ENCODE measurements at regions not wholly inside any gene's neighbourhood (a gene's known extent, or its start where the extent isn't known, plus 50 kb on each side); places are given as distances from the start of the nearest gene placed in this dataset.

- no peak overlapping the region for H3K4me3 ChIP-seq (ENCODE audit: low read length)
- H3K27me3 ChIP-seq (ENCODE audit: control insufficient read depth, insufficient read depth, low read length) = no peaks in the 10 kb centered on the region
- H3K9me3 ChIP-seq (ENCODE audit: control insufficient read depth, insufficient read depth, low read length) = no peaks in the 10 kb centered on the region
- no CpG with 5 or more reads among the region's 8 CpGs for WGBS (ENCODE audit: insufficient coverage, insufficient read length)
- H3K36me3 ChIP-seq (ENCODE audit: control insufficient read depth, insufficient read depth, low read length) = no peaks in the 10 kb centered on the region
- no peak overlapping the region for H3K27ac ChIP-seq (ENCODE audit: low read length)
- no peaks in the 10 kb centered on the region for H3K4me1 ChIP-seq (ENCODE audit: control insufficient read depth, insufficient read depth, low read length)
- no peak for DNase-seq (ENCODE audit: low read depth, low spot score)
These were observed 146.3 kb downstream of the HLX start for GRCh38 chr1:221025501-221025900.

DNA sequence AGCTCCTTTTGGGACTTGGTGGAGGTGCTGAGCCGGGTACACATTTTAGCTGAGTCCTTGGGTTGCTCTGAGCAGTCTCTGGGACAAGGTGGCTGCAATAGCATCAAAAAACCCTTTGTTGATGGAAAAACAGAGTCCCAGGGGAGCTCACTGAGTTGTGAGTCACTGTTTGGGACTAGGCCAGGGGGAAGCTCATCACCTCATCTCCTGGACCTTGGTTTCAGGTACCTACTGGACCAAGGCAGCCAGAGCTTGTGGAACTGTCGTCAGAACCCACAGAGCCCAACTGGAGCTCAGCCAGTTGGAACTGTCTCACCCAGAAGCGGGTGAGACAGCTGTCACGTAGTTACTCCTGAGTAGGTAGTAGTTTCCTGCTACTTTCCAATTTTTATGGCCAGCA lies 146.7 kb downstream of the HLX start:
- H3K4me3 ChIP-seq (ENCODE audit: low read length) = no peak overlapping the region
- WGBS (ENCODE audit: insufficient coverage, insufficient read length) = no CpG with 5 or more reads among the region's 4 CpGs
- H3K27ac ChIP-seq (ENCODE audit: low read length) = no peak overlapping the region
- H3K9me3 ChIP-seq (ENCODE audit: control insufficient read depth, insufficient read depth, low read length) = no peaks in the 10 kb centered on the region
- no peaks in the 10 kb centered on the region for H3K27me3 ChIP-seq (ENCODE audit: control insufficient read depth, insufficient read depth, low read length)
- no peaks in the 10 kb centered on the region for H3K36me3 ChIP-seq (ENCODE audit: control insufficient read depth, insufficient read depth, low read length)
- H3K4me1 ChIP-seq (ENCODE audit: control insufficient read depth, insufficient read depth, low read length) = no peaks in the 10 kb centered on the region
- no peak for DNase-seq (ENCODE audit: low read depth, low spot score)

GRCh38 chr1:221029981-221030649 lies 150.9 kb downstream of the HLX start:
- no peak overlapping the region for H3K27ac ChIP-seq (ENCODE audit: low read length)
- no peaks in the 10 kb centered on the region for H3K4me1 ChIP-seq (ENCODE audit: control insufficient read depth, insufficient read depth, low read length)
- DNase-seq (ENCODE audit: low read depth, low spot score) = no peak
- WGBS (ENCODE audit: insufficient coverage, insufficient read length) = no CpG with 5 or more reads among the region's 5 CpGs
- no peaks in the 10 kb centered on the region for H3K36me3 ChIP-seq (ENCODE audit: control insufficient read depth, insufficient read depth, low read length)
- H3K4me3 ChIP-seq (ENCODE audit: low read length) = no peak overlapping the region
- no peaks in the 10 kb centered on the region for H3K27me3 ChIP-seq (ENCODE audit: control insufficient read depth, insufficient read depth, low read length)
- H3K9me3 ChIP-seq (ENCODE audit: control insufficient read depth, insufficient read depth, low read length) = no peaks in the 10 kb centered on the region

DNA sequence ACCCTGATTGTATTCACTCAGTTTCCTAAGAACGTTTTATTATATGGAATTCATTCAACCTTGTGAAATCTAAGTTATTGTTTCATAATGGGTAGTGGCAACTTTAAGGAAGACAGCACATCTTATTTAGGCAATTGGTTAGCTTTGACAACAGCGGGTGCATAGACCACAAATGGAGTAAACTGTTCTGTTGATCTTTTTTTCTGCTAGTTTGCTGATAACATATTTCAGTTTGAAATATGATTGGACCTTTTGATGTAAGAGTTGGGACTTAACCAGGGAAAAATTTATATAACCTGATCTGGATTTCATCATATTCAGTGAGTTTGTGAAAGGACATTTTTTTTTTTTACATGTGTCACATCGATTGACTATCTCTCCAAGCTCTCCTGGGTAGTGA lies 151.7 kb downstream of the HLX start:
- Histone ChIP-seq H3K27ac (ENCODE audit: low read length) (no peak overlapping the region), H3K4me3 (ENCODE audit: low read length) (no peak overlapping the region), H3K27me3 (ENCODE audit: control insufficient read depth, insufficient read depth, low read length) (no peaks in the 10 kb centered on the region), H3K9me3 (ENCODE audit: control insufficient read depth, insufficient read depth, low read length) (no peaks in the 10 kb centered on the region), H3K36me3 (ENCODE audit: control insufficient read depth, insufficient read depth, low read length) (no peaks in the 10 kb centered on the region), H3K4me1 (ENCODE audit: control insufficient read depth, insufficient read depth, low read length) (no peaks in the 10 kb centered on the region)
- no peak for DNase-seq (ENCODE audit: low read depth, low spot score)
- no CpG with 5 or more reads among the region's 3 CpGs for WGBS (ENCODE audit: insufficient coverage, insufficient read length)

- H3K36me3 ChIP-seq (ENCODE audit: control insufficient read depth, insufficient read depth, low read length) = no peaks in the 10 kb centered on the region
- no peaks in the 10 kb centered on the region for H3K9me3 ChIP-seq (ENCODE audit: control insufficient read depth, insufficient read depth, low read length)
- no peaks in the 10 kb centered on the region for H3K4me1 ChIP-seq (ENCODE audit: control insufficient read depth, insufficient read depth, low read length)
- H3K4me3 ChIP-seq (ENCODE audit: low read length) = no peak overlapping the region
- no CpG with 5 or more reads among the region's 3 CpGs for WGBS (ENCODE audit: insufficient coverage, insufficient read length)
- no peak overlapping the region for H3K27ac ChIP-seq (ENCODE audit: low read length)
- no peaks in the 10 kb centered on the region for H3K27me3 ChIP-seq (ENCODE audit: control insufficient read depth, insufficient read depth, low read length)
- DNase-seq (ENCODE audit: low read depth, low spot score) = no peak
These were observed 152.4 kb downstream of the HLX start for GRCh38 chr1:221031458-221032203.

DNA sequence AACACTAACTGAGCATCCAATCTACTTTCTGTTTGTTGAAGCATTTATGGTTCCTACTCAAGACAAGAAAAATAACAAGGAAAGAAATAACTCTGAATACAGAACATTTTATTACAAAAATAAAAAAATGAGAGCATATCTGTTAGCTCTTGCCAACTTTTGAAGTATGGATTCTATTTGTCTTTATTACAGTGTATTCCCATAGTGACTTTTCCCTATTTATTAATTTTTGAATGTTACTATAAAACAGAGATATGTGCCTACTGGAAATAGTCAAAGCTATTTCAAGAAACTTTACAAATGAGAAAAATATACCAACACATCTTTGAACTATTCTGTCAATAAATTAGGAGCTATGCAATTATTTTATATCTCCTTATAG lies 153.0 kb downstream of the HLX start:
- Histone ChIP-seq H3K4me3 (ENCODE audit: low read length) (no peak overlapping the region), H3K4me1 (ENCODE audit: control insufficient read depth, insufficient read depth, low read length) (no peaks in the 10 kb centered on the region), H3K36me3 (ENCODE audit: control insufficient read depth, insufficient read depth, low read length) (no peaks in the 10 kb centered on the region), H3K9me3 (ENCODE audit: control insufficient read depth, insufficient read depth, low read length) (no peaks in the 10 kb centered on the region), H3K27ac (ENCODE audit: low read length) (no peak overlapping the region), H3K27me3 (ENCODE audit: control insufficient read depth, insufficient read depth, low read length) (no peaks in the 10 kb centered on the region)
- DNase-seq (ENCODE audit: low read depth, low spot score) = no peak

- Histone ChIP-seq H3K4me3 (ENCODE audit: low read length) (no peak overlapping the region), H3K4me1 (ENCODE audit: control insufficient read depth, insufficient read depth, low read length) (no peaks in the 10 kb centered on the region), H3K27ac (ENCODE audit: low read length) (no peak overlapping the region), H3K36me3 (ENCODE audit: control insufficient read depth, insufficient read depth, low read length) (no peaks in the 10 kb centered on the region), H3K9me3 (ENCODE audit: control insufficient read depth, insufficient read depth, low read length) (no peaks in the 10 kb centered on the region), H3K27me3 (ENCODE audit: control insufficient read depth, insufficient read depth, low read length) (no peaks in the 10 kb centered on the region)
- DNase-seq (ENCODE audit: low read depth, low spot score) = no peak
- WGBS (ENCODE audit: insufficient coverage, insufficient read length) = no CpG with 5 or more reads among the region's 2 CpGs
These were observed 153.5 kb downstream of the HLX start for GRCh38 chr1:221032637-221033280.

GRCh38 chr1:221035662-221036153 lies 156.5 kb downstream of the HLX start:
- H3K27ac ChIP-seq (ENCODE audit: low read length) = no peak overlapping the region
- WGBS (ENCODE audit: insufficient coverage, insufficient read length) = no CpG with 5 or more reads among the region's 6 CpGs
- H3K27me3 ChIP-seq (ENCODE audit: control insufficient read depth, insufficient read depth, low read length) = no peaks in the 10 kb centered on the region
- no peaks in the 10 kb centered on the region for H3K36me3 ChIP-seq (ENCODE audit: control insufficient read depth, insufficient read depth, low read length)
- H3K4me1 ChIP-seq (ENCODE audit: control insufficient read depth, insufficient read depth, low read length) = no peaks in the 10 kb centered on the region
- DNase-seq (ENCODE audit: low read depth, low spot score) = peak; percentile 9
- H3K4me3 ChIP-seq (ENCODE audit: low read length) = no peak overlapping the region
- no peaks in the 10 kb centered on the region for H3K9me3 ChIP-seq (ENCODE audit: control insufficient read depth, insufficient read depth, low read length)

DNA sequence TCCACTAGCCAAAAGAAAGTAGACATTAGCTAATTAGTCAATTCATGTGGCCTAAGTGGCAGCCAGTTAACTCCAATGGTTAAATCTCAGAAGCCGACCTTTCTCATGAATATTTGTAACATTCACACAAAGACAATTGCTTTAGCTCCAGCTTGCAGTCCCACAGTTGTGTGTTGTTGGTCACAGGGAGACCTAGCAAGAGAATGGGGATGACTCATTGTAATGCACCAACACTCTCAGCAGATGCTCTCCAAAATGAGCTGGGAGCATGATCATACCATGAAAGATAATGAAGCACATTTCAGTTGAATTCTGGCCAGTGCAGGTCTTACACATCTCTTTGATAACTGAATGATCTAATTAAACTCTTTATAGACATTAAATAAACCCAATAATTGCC lies 160.4 kb downstream of the HLX start:
- H3K9me3 ChIP-seq (ENCODE audit: control insufficient read depth, insufficient read depth, low read length) = no peaks in the 10 kb centered on the region
- no peaks in the 10 kb centered on the region for H3K27me3 ChIP-seq (ENCODE audit: control insufficient read depth, insufficient read depth, low read length)
- no CpG with 5 or more reads among the region's 1 CpG for WGBS (ENCODE audit: insufficient coverage, insufficient read length)
- no peaks in the 10 kb centered on the region for H3K36me3 ChIP-seq (ENCODE audit: control insufficient read depth, insufficient read depth, low read length)
- DNase-seq (ENCODE audit: low read depth, low spot score) = no peak
- no peaks in the 10 kb centered on the region for H3K4me1 ChIP-seq (ENCODE audit: control insufficient read depth, insufficient read depth, low read length)
- no peak overlapping the region for H3K4me3 ChIP-seq (ENCODE audit: low read length)
- H3K27ac ChIP-seq (ENCODE audit: low read length) = no peak overlapping the region

DNA sequence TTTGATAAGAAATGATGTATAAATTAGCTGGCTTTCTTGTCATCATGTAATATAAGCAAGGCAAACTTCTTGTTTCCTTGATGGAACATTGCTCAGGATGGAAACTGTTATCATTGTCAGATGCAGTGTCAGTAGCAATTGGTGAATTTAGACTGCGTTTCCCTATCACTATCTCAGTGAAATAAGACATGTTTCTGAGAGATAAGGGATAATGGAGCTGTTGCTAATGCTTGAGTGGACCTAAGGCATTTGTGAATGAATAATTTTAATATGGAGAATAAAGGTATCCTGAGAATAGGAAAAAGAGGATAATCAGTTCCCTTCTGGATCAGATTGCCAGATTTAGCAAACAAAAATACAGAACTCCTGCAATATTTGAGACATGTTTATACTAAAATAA lies 160.9 kb downstream of the HLX start:
- H3K4me1 ChIP-seq (ENCODE audit: control insufficient read depth, insufficient read depth, low read length) = no peaks in the 10 kb centered on the region
- H3K9me3 ChIP-seq (ENCODE audit: control insufficient read depth, insufficient read depth, low read length) = no peaks in the 10 kb centered on the region
- no peak overlapping the region for H3K4me3 ChIP-seq (ENCODE audit: low read length)
- no CpG with 5 or more reads among the region's 1 CpG for WGBS (ENCODE audit: insufficient coverage, insufficient read length)
- H3K27ac ChIP-seq (ENCODE audit: low read length) = no peak overlapping the region
- no peaks in the 10 kb centered on the region for H3K36me3 ChIP-seq (ENCODE audit: control insufficient read depth, insufficient read depth, low read length)
- no peaks in the 10 kb centered on the region for H3K27me3 ChIP-seq (ENCODE audit: control insufficient read depth, insufficient read depth, low read length)
- DNase-seq (ENCODE audit: low read depth, low spot score) = no peak

Data from iPS DF 6.9 (cell line).